ENCODE measurements at regions not wholly inside any gene's neighbourhood (a gene's known extent, or its start where the extent isn't known, plus 50 kb on each side); places are given as distances from the start of the nearest gene placed in this dataset.

- TF ChIP-seq, protein P1, sequence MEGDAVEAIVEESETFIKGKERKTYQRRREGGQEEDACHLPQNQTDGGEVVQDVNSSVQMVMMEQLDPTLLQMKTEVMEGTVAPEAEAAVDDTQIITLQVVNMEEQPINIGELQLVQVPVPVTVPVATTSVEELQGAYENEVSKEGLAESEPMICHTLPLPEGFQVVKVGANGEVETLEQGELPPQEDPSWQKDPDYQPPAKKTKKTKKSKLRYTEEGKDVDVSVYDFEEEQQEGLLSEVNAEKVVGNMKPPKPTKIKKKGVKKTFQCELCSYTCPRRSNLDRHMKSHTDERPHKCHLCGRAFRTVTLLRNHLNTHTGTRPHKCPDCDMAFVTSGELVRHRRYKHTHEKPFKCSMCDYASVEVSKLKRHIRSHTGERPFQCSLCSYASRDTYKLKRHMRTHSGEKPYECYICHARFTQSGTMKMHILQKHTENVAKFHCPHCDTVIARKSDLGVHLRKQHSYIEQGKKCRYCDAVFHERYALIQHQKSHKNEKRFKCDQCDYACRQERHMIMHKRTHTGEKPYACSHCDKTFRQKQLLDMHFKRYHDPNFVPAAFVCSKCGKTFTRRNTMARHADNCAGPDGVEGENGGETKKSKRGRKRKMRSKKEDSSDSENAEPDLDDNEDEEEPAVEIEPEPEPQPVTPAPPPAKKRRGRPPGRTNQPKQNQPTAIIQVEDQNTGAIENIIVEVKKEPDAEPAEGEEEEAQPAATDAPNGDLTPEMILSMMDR (conservative IDR thresholded peaks at IDR 0.05; ENCODE audit: low read length), result no peak
- no peak for TF ChIP-seq EZH2phosphoT487 (IDR thresholded peaks at IDR 0.05; ENCODE audit: borderline replicate concordance, low read depth, low read length)
These were observed 272.7 kb upstream of the CLEC14A start for GRCh38 chr14:38528582-38528981.

All from OCI-LY7 (cell line).